HG03469 (cell line): ENCODE measurements at regions not wholly inside any gene's neighbourhood (a gene's known extent, or its start where the extent isn't known, plus 50 kb on each side); places are given as distances from the start of the nearest gene placed in this dataset.

Experiments
- ATAC-seq: cut with Tn5 transposase; IDR thresholded peaks from one replicate; pipeline ENCODE4 v1.9.1; 2021; ENCODE audit warnings: mild to moderate bottlenecking, moderate library complexity, moderate number of reproducible peaks; ENCODE audit not compliant: unreplicated experiment

DNA sequence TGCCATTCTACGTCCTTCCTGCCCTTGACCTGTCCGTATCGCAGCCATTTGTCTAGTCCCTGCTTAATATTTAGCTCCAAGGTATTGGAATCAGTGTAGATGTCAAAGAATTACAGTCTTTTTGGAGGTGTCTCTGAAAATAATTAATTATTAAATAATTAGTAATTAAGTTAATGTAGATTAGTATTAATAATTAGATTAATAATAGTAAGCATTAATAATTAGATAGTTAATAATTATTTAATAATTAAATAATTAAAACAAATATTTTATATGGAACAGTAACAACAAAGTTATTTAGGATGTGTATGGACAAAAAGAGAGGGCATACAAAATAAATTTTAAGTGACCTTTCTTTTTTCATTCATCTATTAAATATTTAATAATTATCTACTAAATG, 639.6 kb downstream of the AACS start:
- ATAC-seq, result no peak

- ATAC-seq, result no peak
Measured at GRCh38 chr12:125720961-125721360, 655.7 kb downstream of the AACS start.

- ATAC-seq, result no peak
Measured at GRCh38 chr12:125734137-125734536, 668.9 kb downstream of the AACS start.

GRCh38 chr12:125738211-125738610, 673.0 kb downstream of the AACS start:
- no peak for ATAC-seq

- no peak for ATAC-seq
Measured at GRCh38 chr12:125742413-125742812, 677.2 kb downstream of the AACS start.

DNA sequence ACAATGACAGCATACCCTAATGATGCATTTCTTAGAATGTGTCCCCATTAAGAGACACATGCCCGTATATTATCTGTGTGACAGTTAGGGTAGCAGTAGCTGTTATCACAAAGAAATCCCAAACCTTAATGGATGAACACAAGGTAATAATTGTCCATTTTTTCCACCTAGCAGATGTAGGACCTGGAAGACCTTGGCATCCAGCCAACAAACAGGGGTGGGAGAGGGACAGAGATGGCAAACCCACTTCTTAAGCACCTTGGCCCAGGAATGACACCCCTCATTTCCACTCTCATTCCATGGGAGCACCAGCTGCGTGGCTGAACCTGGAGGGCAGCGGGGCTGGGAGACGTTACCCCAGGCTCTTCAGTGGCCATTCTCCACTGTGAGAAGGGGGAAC, 679.0 kb downstream of the AACS start:
- no peak for ATAC-seq

DNA sequence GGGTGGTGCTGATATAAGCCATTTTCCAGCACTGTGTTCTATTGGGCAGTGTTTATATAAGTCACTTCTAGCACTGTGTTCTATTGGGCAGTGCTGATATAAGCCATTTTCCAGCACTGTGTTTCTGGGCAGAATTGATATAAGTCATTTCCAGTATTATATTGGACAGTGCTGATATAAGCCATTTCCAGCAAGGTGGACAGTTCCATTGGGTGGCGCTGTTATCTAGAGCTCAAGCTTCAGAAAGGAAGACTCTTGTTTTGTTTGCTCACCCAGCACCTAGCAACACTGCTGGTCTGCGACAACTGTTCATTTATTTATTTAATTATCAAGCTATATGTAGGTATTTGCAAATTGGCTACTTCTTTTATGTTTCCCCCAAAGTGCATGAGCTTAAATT, 690.3 kb downstream of the AACS start:
- ATAC-seq, result no peak

DNA sequence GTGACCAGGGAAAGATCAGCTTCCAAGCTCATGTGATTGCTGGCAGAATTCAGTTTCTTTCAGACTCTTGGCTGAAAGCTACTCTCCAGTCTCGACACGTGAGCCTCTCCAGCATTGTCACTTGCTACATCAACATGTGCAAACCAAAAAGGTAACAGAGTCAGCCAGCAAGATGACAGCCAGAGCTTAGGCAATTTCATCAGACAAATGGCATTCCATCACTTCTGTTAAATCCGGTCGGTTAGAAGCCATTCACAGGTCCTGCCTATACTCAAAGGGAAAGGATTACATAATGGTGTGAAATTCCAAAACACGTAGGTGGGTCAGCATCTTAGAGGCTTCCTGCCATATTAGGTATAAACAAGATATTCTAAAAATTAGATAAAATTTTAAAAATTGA, 700.9 kb downstream of the AACS start:
- no peak for ATAC-seq

DNA sequence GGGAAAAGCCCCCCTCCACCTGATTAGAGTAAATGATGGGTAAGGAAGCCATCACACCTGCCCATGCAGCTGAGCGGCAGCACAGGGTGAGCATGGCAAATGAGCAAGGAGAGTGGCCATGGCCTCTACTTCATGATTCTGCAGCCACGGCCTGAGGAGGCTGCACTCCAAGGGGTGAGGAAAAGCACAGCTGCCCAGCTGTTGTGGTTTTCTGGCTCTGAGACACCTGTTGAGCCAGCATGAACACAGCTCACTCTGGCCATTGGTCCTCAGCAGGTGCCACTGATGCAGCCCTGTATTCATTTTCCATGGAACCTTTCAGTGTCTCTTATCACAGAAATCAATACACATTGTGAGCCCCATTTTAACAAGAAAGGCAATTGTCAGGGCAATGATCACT, 707.2 kb downstream of the AACS start:
- ATAC-seq, result no peak

DNA sequence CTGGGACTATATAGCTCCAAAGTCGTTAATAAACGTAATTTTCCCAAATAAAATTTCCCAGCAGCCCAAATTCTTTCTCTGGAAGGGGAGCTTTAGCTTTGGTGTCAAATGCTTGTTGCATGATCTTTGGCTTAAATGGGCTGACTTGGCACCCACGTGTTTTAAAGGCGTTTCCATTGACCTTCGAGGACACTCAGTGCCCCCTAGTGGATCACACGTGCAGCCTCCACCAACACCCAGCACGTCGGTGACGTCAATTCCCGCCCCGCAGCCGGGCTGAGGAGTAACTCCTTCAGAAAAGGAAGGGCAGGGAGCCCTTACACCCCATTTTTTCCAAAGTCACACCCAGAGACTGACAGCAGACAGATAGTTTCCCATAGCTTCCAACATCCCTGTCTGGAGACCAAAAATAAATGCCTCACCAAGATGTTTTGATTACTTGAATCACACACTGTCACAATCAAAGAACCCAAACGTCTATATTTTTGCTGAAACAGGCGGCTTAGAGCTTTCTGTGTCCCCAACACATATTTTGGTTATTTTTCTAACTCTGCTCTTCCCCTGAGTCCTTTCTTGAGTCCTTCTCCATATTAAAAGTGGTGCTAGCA, 707.9 kb downstream of the AACS start:
- peak; percentile 58 for ATAC-seq

DNA sequence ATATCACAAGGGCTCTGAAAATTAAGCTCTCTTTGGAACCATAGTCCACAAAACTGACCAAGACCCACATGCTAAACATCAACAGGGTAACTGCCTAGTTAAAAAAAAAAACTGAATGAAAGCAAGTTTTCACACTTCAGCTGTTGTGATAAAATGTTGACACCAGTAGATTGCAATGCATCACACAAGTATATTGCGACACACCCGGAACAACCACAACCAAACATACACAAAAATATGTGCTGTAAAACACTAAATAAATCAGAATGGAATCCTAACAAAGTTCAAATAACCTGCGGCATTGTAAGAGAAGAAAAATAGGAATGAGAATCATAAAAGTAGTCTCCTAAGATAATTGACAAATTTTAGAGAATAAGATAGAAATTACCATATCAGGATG, 710.3 kb downstream of the AACS start:
- ATAC-seq, result no peak

- no peak for ATAC-seq
Measured at GRCh38 chr12:125776212-125776611, 711.0 kb downstream of the AACS start.

DNA sequence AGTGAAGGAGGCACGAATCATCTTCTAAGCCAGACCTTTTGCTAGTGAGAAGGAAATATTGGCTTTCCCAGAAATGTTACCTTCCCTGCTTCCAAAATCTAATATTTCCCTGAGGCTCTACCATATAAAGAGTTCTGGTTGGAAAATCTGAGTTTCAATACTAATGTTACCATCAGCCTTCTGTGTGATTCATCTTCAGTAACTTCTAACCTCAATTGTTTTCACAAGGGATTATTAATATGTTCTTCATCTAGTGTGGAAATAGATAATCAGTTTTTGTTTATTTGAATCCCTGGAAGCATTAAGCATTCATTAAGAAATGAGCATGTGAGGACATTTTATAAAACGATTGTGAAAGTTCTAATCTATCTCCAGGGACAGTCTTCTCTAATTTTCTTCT, 720.9 kb downstream of the AACS start:
- ATAC-seq, result no peak

DNA sequence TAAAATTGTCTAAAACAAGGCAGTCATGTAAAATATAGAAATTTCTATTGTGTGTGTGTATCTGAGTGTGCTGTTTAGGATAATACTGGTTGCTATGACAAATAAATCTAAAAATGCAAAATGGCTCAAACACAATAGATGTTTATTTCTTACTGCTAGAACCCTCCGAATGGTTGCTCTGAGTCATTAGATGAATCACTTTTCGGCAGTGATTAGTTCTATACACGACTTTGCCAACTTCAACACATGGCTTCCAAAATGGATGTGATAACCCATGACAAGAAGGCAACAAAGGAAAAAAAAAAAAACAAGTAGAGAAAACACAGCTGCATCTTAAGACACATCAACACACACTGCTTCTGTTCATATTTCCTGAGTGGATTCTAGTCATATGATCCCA, 729.2 kb downstream of the AACS start:
- no peak for ATAC-seq

GRCh38 chr12:125797421-125798175, 732.4 kb downstream of the AACS start:
- ATAC-seq, result no peak

DNA sequence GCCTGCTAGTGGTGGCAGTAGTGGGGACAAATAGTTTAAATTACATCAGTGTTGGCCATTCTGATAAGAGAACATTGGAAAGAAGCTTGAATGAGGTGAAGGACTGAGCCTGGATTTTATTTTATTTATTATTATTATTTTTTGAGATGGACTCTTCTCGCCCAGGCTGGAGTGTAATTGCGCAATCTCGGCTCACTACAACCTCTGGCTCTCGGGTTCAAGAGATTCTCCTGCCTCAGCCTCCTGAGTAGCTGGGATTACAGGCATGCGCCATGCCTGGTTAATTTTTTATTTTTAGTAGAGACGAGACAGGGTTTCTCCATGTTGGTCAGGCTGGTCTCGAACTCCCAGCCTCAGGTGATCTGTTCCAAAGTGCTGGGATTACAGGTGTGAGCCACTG, 739.4 kb downstream of the AACS start:
- ATAC-seq, result no peak

DNA sequence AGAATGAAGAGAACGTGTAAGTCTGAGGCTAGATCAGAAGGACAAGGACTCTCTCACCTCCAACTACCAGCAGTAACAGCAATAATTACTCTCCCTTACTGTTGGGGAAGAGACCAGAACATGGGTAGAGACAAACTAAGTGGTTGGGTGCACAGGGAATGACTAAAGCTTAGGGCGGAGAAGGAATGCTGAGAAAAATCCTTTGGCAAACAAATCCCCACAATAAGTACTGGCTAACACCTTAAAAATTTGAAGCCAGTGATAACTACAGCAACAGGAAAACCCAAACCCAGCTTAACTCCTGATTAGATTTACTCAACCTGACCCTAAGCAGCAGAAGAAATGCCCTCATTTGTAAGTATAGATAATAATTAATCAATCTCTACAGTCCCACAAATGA, 759.0 kb downstream of the AACS start:
- ATAC-seq, result no peak

DNA sequence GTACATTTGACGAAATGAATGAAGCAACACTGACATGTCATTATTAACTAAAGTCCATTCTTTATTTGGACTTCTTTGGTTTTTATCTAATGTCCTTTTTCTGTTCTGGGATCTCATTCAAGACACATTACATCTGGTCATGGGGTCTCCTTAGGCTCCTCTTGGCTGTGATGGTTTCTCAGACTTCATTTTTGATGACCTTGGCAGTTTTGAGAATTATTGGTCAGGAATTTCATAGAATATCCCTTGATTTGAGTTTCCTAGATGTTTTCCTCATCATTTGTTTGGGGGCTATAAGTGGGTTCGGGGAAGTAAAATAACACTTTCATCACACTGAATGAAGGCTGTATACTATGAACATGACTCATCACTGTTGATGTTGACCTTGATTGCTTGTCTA, 770.6 kb downstream of the AACS start:
- ATAC-seq, result no peak

DNA sequence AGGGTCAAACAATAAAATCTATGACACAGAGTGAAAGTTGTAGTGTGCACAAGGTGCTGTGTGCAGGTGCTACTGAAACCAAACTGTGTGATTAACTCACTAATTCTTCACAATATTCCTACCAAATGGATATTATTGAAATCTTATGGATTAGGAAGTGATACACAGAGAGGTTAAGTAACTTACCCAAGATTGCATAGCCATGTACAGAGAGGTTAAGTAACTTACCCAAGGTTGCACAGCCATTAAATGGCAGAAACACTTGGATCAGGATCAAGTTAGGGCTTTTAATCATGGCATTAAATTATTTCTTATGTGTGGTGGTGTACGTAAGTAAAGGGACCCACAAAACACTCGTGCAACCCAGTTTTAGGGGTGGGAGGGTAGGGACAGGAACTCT, 771.4 kb downstream of the AACS start:
- no peak for ATAC-seq

DNA sequence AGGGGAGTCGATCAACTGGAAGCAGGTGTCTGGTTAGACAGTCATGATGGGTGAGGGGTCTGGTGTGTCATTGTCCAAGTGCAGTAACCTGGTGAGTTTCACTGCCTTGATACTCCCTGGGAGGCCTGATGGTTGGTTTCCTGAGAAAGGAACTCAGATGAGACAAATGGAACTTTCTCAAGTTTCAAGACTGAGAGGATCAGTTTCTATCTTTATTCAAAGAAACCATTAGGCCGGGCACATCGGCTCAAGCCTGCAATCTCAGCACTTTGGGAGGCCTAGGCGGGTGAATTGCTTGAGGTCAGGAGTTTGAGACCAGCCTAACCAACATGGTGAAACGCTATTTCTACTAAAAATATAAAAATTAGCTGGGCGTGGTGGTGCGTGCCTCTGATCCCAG, 776.1 kb downstream of the AACS start:
- no peak for ATAC-seq

DNA sequence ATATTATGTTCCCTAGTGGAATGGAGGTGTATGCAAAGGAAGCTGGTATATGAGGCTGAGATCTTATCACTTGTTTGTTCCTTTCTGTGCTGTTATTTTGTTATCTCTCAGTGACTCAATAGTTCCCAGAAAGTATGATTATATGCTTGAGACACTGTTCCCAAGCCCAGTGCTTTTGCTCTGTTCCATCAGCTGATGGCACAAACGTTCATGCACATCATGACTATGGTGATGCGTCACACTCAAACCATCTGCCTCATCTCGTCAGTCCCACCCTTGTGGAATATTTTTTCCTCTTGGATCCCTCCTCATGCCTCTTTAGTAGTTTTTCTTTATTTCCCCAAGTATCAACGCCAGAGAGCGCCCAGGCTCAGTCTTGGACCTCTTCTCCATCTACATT, 786.9 kb downstream of the AACS start:
- ATAC-seq, result no peak

DNA sequence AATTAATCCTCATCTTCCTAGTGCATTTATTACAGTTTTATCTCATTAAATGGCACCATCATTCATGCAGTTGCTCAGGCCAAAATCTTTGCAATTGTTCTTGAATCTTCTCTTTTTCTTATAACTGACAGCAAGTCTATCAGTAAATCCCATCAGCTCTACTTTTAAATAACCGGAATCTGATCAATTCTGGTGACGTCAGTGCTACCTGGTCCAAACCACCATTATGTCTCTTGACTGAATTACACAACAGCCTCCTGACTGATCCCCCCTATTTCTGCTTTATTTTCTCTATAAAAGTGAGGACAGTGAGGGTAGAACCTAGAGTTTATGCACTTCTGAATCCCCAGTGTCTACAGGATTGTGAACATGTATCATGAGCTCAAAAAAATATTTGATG, 787.4 kb downstream of the AACS start:
- no peak for ATAC-seq

- no peak for ATAC-seq
Measured at GRCh38 chr12:125853670-125854069, 788.4 kb downstream of the AACS start.
